Amniotic stem cell (primary cell): ENCODE measurements at regions not wholly inside any gene's neighbourhood (a gene's known extent, or its start where the extent isn't known, plus 50 kb on each side); places are given as distances from the start of the nearest gene placed in this dataset.
"Not testable (repeated sequence)": the region's sequence is repeated elsewhere in the genome, so short reads cannot be mapped to it uniquely, and the experiment has no call there.

ENCODE experiments used
- DNase-seq: peaks from one replicate; lab custom pipeline; 2025; lab: John Stamatoyannopoulos, UW

GRCh38 chr3:107001635-107002034 is 375.6 kb upstream of the CCDC54 start:
- no peak for DNase-seq

- not testable (repeated sequence) for DNase-seq
These were observed 371.9 kb upstream of the CCDC54 start for GRCh38 chr3:107005352-107005751.

DNA sequence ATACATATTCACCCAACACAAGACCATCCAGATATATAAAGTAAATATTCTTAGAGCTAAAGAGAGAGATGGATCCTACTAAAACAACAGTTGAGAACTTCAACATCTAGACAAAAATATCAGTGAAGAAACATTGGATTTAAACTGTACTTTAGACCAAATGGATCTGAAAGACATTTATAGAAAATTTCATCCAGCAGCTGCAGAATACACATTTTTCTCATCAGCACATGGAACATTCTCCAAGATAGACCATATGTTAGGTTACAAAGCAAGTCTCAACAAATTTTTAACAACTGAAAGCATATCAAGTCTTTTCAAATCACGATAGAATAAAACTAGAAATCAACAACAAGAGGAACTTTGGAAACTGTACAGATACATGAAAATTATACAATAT is 369.0 kb upstream of the CCDC54 start:
- DNase-seq: no peak

- DNase-seq: no peak
These were observed 363.6 kb upstream of the CCDC54 start for GRCh38 chr3:107013641-107014040.

DNA sequence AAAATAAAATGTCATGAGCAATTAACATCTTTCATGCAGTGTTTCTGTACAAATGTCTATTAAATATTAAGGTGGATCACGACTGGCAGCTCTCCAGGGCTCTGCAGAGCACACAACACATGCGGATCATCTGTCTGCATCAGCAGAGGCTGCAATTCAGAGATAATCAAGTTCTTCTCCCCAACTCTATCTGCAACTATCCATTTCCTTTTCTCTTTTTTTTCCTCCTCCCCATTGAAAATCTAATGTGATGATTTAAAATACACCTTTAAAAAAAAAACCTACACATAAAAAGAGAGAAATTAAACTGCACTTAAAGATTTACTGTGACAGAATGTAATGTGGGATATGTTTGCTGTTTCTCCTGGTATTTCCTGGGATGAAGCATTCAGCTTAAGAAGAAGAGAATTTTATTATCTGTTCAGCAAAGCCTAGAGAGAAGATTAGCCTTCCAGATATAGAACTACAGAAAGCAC is 352.6 kb upstream of the CCDC54 start:
- no peak for DNase-seq

- no peak for DNase-seq
These were observed 351.3 kb upstream of the CCDC54 start for GRCh38 chr3:107025961-107026360.

DNA sequence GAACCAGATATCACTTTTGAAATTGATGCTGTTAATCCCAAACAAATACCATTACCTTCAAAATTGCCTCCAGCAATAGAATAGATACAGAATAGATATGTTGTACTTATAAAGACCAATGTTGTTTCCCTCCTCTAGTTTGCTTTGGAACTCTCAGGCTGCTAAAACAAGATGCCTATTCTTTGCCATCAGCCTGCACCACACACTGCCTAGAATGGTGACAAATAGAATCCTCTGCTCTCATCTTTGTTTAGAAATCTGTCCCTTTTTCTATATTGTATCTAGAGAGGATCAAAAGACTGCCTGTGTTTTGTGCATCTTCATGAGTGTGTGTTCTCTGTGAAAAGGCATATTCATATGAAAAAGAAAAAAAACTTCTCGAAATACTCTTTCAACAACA is 349.2 kb upstream of the CCDC54 start:
- no peak for DNase-seq

- no peak for DNase-seq
These were observed 348.6 kb upstream of the CCDC54 start for GRCh38 chr3:107028626-107029025.

GRCh38 chr3:107032111-107032510 is 345.1 kb upstream of the CCDC54 start:
- DNase-seq: no peak

GRCh38 chr3:107034142-107034541 is 343.1 kb upstream of the CCDC54 start:
- no peak for DNase-seq

- DNase-seq: no peak
These were observed 342.1 kb upstream of the CCDC54 start for GRCh38 chr3:107035176-107035575.

- DNase-seq: no peak
These were observed 332.6 kb upstream of the CCDC54 start for GRCh38 chr3:107044677-107045076.

DNA sequence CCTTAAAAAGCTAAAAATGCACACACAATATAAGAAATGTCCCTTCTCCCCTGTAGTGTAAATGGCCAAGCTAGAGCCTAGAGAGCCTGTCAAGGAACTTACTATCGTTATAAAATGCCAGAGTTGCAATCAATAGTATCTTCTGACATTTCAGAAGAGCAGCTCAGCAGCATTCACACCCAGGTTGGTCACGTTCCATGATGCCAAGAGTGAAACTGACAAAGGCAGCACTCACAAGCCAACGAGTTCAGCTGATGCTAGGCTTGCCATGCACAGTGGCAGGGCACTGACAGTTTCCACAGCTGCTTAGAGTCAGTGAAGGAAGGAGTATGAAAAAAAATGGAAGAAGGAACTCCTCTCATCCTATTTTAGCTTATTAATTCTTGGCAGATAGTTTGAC is 331.4 kb upstream of the CCDC54 start:
- DNase-seq: no peak

DNA sequence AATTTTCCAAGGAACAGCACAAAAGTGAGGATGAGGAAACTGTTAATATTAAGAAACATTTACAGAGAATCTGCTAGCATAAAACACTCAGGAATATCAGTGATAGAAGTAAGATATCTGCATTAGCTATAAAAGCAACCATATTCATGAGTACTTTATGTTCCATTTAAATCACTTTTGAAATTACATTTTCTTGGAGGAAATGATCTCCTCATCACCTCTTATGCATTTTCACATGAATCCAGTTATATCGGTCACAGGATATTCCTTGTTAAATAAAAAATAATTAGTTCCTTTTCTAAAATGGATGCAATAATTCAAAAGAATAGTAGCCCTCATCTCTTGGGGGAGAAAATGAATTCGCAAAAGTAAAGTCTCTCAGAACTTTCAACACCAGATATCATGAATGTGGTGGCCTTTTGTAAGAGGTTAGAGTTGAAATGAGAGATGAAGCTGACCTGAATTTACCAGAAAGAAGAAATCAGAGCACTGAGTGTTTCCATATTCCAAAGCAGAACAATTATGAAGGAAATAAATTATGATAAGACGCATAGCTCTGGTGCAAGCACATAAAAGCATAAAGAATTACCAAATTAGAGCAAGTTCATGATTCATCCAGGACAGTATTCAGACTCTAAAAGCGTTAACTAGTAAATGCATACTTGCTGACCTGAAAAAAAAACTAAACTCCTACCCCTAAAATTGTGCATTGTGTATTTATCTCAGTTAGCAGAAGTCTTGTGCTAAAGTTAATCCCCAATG is 321.9 kb upstream of the CCDC54 start:
- DNase-seq: no peak

DNA sequence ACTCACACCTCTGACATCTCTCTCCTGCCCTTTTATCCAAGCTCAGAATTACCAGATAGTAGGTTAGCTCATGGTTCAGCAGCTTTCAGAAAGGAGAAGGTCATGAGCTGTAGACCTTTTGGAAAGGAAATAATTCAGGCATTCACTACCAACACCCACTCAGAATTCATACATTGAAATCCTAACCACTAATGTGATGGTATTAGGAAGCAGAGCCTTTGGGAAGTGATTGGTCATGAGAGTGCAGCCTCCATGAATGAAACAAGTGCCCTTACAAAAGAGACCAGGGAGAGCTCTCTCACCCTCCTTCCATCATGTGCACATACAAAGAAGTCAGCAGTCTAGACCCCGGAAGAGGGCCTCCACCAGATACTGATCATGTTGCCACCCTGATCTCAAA is 315.8 kb upstream of the CCDC54 start:
- no peak for DNase-seq

GRCh38 chr3:107062310-107062709 is 314.9 kb upstream of the CCDC54 start:
- no peak for DNase-seq

- no peak for DNase-seq
These were observed 314.5 kb upstream of the CCDC54 start for GRCh38 chr3:107062787-107063186.

GRCh38 chr3:107063351-107063750 is 313.9 kb upstream of the CCDC54 start:
- no peak for DNase-seq

DNA sequence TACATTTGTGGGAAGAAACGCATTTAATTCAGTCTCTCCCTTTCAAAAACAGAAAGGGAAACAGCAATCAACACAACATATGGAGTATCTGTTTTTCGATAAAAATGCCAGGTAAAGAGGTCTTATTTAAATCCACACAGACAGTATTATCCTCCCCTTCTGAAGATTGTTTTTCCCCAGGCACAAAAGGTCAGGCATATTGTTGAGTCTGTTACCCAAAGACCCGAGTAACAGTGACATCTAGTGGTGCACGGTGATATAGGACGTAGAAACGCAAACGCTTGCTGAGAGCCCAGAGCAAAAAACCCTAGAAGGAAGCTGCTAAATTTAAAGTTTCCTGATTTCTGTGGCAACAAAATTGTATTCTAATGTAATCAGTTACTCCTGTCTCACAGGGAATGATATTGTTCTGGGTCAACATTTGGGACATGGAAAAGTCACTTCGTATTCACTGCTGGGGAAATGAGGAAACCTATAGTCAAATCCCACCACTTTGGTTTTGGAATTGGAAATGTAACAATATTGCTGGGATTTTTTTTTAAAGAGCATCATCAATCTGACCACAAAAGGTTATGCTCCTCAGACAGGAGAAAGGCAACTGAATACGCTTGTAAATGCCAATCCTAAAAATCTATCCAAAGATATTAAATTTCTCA is 312.7 kb upstream of the CCDC54 start:
- DNase-seq: peak; percentile 40

- no peak for DNase-seq
These were observed 312.0 kb upstream of the CCDC54 start for GRCh38 chr3:107065094-107065861.

DNA sequence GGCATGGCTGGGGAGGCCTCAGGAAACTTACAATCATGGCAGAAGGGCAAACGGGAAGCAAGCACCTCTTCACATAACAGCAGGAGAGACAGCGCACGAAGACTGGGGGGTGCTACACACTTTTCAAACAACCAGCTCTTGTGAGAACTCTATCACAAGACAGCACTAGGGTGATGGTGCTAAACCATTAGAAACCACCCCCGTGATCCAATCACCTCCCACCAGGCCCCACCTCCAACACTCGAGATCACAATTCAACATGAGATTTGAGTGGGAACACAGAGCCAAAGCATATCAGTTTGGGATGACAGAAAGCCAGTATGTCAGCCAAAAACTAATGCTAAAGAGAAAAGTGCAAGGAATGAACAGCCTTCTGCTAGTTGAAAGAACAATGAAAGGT is 309.8 kb upstream of the CCDC54 start:
- no peak for DNase-seq

DNA sequence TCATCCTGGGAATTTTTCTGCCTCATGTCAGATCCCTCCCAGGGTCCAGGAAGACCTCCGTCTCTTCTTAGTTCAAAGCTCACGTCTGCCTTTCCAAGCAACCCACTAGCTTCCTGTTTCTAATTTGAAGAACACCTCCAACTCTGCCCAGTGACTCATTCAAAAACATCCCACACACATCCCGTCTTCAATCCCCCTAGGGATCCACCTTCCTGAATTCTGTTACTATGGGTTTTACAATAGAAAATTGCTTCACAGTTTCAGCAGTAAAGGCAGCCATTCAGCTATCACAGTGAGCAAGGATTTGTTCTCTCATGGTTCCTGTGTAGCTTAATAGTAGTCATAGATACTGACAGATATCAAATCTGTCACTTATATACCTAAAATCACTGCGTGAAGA is 308.3 kb upstream of the CCDC54 start:
- DNase-seq: no peak

DNA sequence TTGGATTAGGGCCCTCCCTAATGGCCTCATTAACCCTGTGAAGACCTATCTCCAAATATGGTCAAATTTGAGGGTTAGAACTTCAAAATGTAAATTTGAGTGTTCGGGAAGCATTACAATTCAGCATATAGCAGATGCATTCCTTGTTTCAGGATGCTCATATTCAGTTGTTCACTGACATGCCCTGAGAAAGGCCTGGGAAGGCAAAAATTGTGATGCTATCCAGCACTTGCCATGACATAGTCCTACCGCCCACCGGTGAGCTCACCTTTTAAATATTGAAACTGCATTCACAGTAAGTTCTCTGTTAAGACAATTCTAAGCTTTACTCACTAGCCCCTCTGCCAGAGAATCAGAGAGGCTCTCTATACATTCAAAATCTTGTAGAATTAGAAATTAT is 300.3 kb upstream of the CCDC54 start:
- DNase-seq: no peak
